HG03135 (cell line): ENCODE measurements at regions not wholly inside any gene's neighbourhood (a gene's known extent, or its start where the extent isn't known, plus 50 kb on each side); places are given as distances from the start of the nearest gene placed in this dataset.
"Not testable (repeated sequence)": the region's sequence is repeated elsewhere in the genome, so short reads cannot be mapped to it uniquely, and the experiment has no call there.

Experiments
- ATAC-seq: cut with Tn5 transposase; IDR thresholded peaks from one replicate; pipeline ENCODE4 v1.9.1; 2021; ENCODE audit warnings: mild to moderate bottlenecking, moderate library complexity; ENCODE audit not compliant: unreplicated experiment

DNA sequence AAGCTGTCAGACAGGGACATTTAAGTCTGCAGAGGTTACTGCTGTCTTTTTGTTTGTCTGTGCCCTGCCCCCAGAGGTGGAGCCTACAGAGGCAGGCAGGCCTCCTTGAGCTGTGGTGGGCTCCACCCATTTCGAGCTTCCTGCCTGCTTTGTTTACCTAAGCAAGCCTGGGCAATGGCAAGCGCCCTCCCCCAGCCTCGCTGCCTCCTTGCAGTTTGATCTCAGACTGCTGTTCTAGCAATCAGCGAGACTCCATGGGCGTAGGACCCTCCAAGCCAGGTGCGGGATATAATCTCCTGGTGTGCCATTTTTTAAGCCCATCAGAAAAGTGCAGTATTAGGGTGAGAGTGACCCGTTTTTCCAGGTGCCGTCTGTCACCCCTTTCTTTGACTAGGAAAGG is 53.6 kb upstream of the EDA2R start:
- not testable (repeated sequence) for ATAC-seq
